Heart left ventricle (tissue), 16 donors: ENCODE measurements at regions not wholly inside any gene's neighbourhood (a gene's known extent, or its start where the extent isn't known, plus 50 kb on each side); places are given as distances from the start of the nearest gene placed in this dataset.

Source experiments
- ATAC-seq, 4 donors: fragments of 200-7000 bp; cut with Tn5 transposase; one replicate each; pipeline ENCODE4 v1.9.1; 2020 to 2022; ENCODE audit warnings: moderate library complexity in 4 of 4, mild to moderate bottlenecking in 3 of 4, moderate number of reproducible peaks in 1 of 4
- DNase-seq, 5 donors: peaks; one replicate each; pipeline ENCODE4 v3.0.0-alpha.2; 2020
- H3K27ac ChIP-seq, 12 donors: fragments of 200-600 bp; sonication (generic) in 4 of 12; one replicate each; pipeline versions ENCODE4 v1.5.0 to v1.8.0; 2016 to 2022; ENCODE audit warnings: mild to moderate bottlenecking in 2 of 12
- H3K27me3 ChIP-seq, 9 donors: fragments of 200-600 bp; sonication (generic) in 2 of 9; one replicate each; pipeline versions ENCODE4 v1.5.1 to v1.8.0; 2016 to 2022; ENCODE audit warnings: mild to moderate bottlenecking in 3 of 9
- H3K36me3 ChIP-seq, 9 donors: fragments of 200-600 bp; sonication (generic) in 2 of 9; one replicate each; pipeline versions ENCODE4 v1.5.0 to v1.8.0; 2018 to 2022; ENCODE audit warnings: mild to moderate bottlenecking in 2 of 9
- H3K4me1 ChIP-seq, 12 donors: fragments of 200-600 bp; sonication (generic) in 4 of 12; one replicate each; pipeline versions ENCODE4 v1.5.0 to v1.8.0; 2016 to 2022; ENCODE audit warnings: mild to moderate bottlenecking in 3 of 12
- H3K4me3 ChIP-seq, 12 donors: fragments of 200-600 bp; sonication (generic) in 4 of 12; one replicate each; pipeline versions ENCODE4 v1.5.0 to v1.8.0; 2017 to 2022; ENCODE audit warnings: mild to moderate bottlenecking in 9 of 12, moderate library complexity in 4 of 12
- H3K9me3 ChIP-seq, 12 donors: fragments of 200-600 bp; sonication (generic) in 4 of 12; one replicate each; pipeline versions ENCODE4 v1.5.0 to v1.8.0; 2016 to 2022; ENCODE audit warnings: mild to moderate bottlenecking in 1 of 12
- CTCF ChIP-seq, 12 donors: fragments of 200-600 bp; sonication (generic) in 4 of 12; IDR thresholded peaks; one replicate each; pipeline versions ENCODE4 v1.5.0 to v1.8.0; 2018 to 2022; ENCODE audit warnings: antibody characterized with exemption in 12 of 12, mild to moderate bottlenecking in 5 of 12
- POLR2A ChIP-seq, 2 donors: fragments of 450-650 bp; IDR thresholded peaks; one replicate each; pipeline ENCODE4 v1.6.1; 2017; ENCODE audit warnings: antibody characterized with exemption in 2 of 2, mild to moderate bottlenecking in 2 of 2, moderate library complexity in 2 of 2
- WGBS, 4 donors: extraction: QIAGEN DNeasy Blood & Tissue Kit in 2 of 4; methylation state at CpG; one replicate each; pipeline versions ENCODE4 v1.1.5 to v1.1.7; 2013 to 2018; 5-methylcytosine and 5-hydroxymethylcytosine counted together
- intact Hi-C, 10 donors: fragments of 100-400 bp; cut with DNase I; formaldehyde crosslinking; loops; one replicate each; pipeline versions ENCODE4 v1.11.1 to v1.14.2; 2022
- donor health status: ischemic (EF 13 %, LVEDD 7.1; RV severe dilation, severe dysfunction).
- donor health status: healthy with polysubstance abuse.
- donor health status: DM: no; HTN: yes; CAD: no.
- donor health status: DM: no; HTN: no; CAD: no.
- donor health status: ischemic (EF 25% LVEDD 6.9; RV normal size, moderate dysfunction).
- donor health status: ischemic (EF 25% LVEDD 5.7; RV mildly dilated, moderate dysfunction).
- donor health status: healthy.
- donor health status: DM: yes; HTN: yes; CAD: no.
- donor health status: ischemic (EF 35%, LVEDD 5.7; RV mildly dilated, moderate dysfunction).
- donor health status: nonischemic (EF 11% LVEDD 7.7; RV severe dilation, severe dysfunction).
- donor health status: DM: yes; HTN: yes; CAD: no.
- donor health status: PGD.
- donor health status: ischemic (EF 29% LVEDD 5.4; RV normal size, mild dysfunction).
- donor health status: nonischemic (EF 23%, LVEDD 6.1; RV moderate dilation, normal function).

GRCh38 chr2:177026956-177027355 is 185.6 kb upstream of the HNRNPA3 start:
- no peak for DNase-seq
- TF ChIP-seq CTCF (IDR thresholded peaks at IDR 0.05) = no peak
- TF ChIP-seq POLR2A (IDR thresholded peaks at IDR 0.05) = no peak
- WGBS, 4 donors = 75 to 81% (median 79%) methylated on average over 2 of the region's 2 CpGs
- no peak overlapping the region for H3K4me3 ChIP-seq
- intact Hi-C loops = no loop called here
- H3K36me3 ChIP-seq = no peaks in the 10 kb centered on the region
- no peak overlapping the region for H3K27ac ChIP-seq
- no peaks in the 10 kb centered on the region for H3K9me3 ChIP-seq
- no peak for ATAC-seq
- peaks cover 0 to 12% (median 0%) of the 10 kb centered on the region in 9 donors for H3K27me3 ChIP-seq
- no peaks in the 10 kb centered on the region for H3K4me1 ChIP-seq

DNA sequence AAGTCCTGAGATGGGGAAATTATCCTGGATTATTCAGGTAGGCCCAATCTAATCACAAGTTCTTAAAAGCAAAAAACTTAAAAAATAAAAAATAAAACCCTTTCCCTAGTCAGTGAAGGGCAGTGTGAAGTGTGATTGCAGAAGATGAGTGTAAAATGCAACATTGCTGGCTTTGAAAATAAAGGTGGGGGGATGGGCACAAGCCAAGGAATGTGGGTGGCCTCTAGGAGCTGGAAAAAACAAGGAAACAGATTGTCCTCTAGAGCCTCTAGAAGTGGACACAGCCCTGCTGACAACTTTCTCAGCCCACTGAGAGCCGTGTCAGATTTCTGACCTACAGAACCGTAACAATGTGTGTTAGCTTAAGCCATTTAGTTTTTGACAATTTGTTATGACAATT is 184.3 kb upstream of the HNRNPA3 start:
- H3K9me3 ChIP-seq = no peaks in the 10 kb centered on the region
- peaks cover 0 to 12% (median 0%) of the 10 kb centered on the region in 9 donors for H3K27me3 ChIP-seq
- WGBS, 4 donors = 71 to 88% (median 84%) methylated on average over 2 of the region's 2 CpGs
- ATAC-seq = no peak
- TF ChIP-seq POLR2A (IDR thresholded peaks at IDR 0.05) (no peak), CTCF (IDR thresholded peaks at IDR 0.05) (no peak)
- no peak overlapping the region for H3K27ac ChIP-seq
- DNase-seq = no peak
- H3K36me3 ChIP-seq = no peaks in the 10 kb centered on the region
- H3K4me1 ChIP-seq = no peaks in the 10 kb centered on the region
- H3K4me3 ChIP-seq = no peak overlapping the region
- intact Hi-C loops = no loop called here

DNA sequence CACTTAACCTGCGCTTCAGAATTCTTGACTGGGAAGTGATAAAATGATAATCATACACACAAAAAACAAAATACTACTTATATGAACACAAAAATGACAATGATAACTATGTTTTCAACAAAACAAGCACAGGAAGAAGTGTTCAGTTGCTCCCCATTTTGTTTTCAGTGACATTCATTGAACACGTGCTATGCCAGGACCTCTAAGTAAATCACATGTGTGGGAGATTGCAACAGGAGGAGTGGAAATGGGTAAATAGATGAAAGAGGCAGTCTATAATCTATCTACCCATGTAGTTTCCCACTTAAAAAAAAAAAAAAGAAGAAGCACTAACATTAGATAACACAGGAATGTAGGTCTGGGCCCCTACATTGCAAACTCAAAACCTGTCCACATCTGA is 183.5 kb upstream of the HNRNPA3 start:
- 78 to 85% (median 81%) methylated on average over 2 of the region's 2 CpGs for WGBS, 4 donors
- Histone ChIP-seq H3K4me3 (no peak overlapping the region), H3K9me3 (no peaks in the 10 kb centered on the region), H3K4me1 (no peaks in the 10 kb centered on the region), H3K36me3 (no peaks in the 10 kb centered on the region), H3K27ac (no peak overlapping the region), H3K27me3 (peaks cover 0 to 12% (median 0%) of the 10 kb centered on the region in 9 donors)
- intact Hi-C loops = no loop called here
- no peak for DNase-seq
- no peak for ATAC-seq
- no peak for TF ChIP-seq CTCF (IDR thresholded peaks at IDR 0.05)
- TF ChIP-seq POLR2A (IDR thresholded peaks at IDR 0.05) = no peak

- no peaks in the 10 kb centered on the region for H3K36me3 ChIP-seq
- intact Hi-C loops = no loop called here
- no peak for TF ChIP-seq POLR2A (IDR thresholded peaks at IDR 0.05)
- no peak for TF ChIP-seq CTCF (IDR thresholded peaks at IDR 0.05)
- H3K4me3 ChIP-seq = no peak overlapping the region
- no peaks in the 10 kb centered on the region for H3K4me1 ChIP-seq
- no peaks in the 10 kb centered on the region for H3K9me3 ChIP-seq
- no peak for DNase-seq
- ATAC-seq = no peak
- peaks cover 0 to 12% (median 0%) of the 10 kb centered on the region in 9 donors for H3K27me3 ChIP-seq
- 47 to 68% (median 59%) methylated on average over 2 of the region's 2 CpGs for WGBS, 4 donors
- no peak overlapping the region for H3K27ac ChIP-seq
Observed at GRCh38 chr2:177029501-177029900, 183.1 kb upstream of the HNRNPA3 start.
